IPS DF 6.9 (cell line): ENCODE measurements at regions not wholly inside any gene's neighbourhood (a gene's known extent, or its start where the extent isn't known, plus 50 kb on each side); places are given as distances from the start of the nearest gene placed in this dataset.

Source experiments
- DNase-seq: peaks from one replicate; pipeline ENCODE4 v3.0.0-alpha.2; 2013; ENCODE audit warnings: low read depth, low spot score
- H3K27ac ChIP-seq: one replicate; pipeline ENCODE4 v1.5.1; 2013; ENCODE audit warnings: low read length, control low read depth
- H3K27me3 ChIP-seq: 2 replicates; pipeline ENCODE4 v1.6.1; 2013; ENCODE audit warnings: mild to moderate bottlenecking, low read length; ENCODE audit not compliant: control insufficient read depth, insufficient read depth
- H3K36me3 ChIP-seq: 2 replicates; pipeline ENCODE4 v1.6.1; 2013; ENCODE audit warnings: low read length; ENCODE audit not compliant: control insufficient read depth, insufficient read depth
- H3K4me1 ChIP-seq: 2 replicates; pipeline ENCODE4 v1.6.1; 2013; ENCODE audit warnings: low read length; ENCODE audit not compliant: control insufficient read depth, insufficient read depth
- H3K4me3 ChIP-seq: 2 replicates; pipeline ENCODE4 v1.5.1; 2013; ENCODE audit warnings: mild to moderate bottlenecking, low read length
- H3K9me3 ChIP-seq: 2 replicates; pipeline ENCODE4 v1.6.1; 2013; ENCODE audit warnings: low read length, inconsistent platforms; ENCODE audit not compliant: control insufficient read depth, insufficient read depth
- WGBS: extraction: QIAGEN DNeasy Blood & Tissue Kit; methylation state at CpG from one replicate; pipeline ENCODE4 v1.1.7; 2013; ENCODE audit warnings: mixed read lengths, missing lambda C conversion rate; ENCODE audit not compliant: insufficient read length, insufficient coverage; 5-methylcytosine and 5-hydroxymethylcytosine counted together

- no peak overlapping the region for H3K4me3 ChIP-seq
- H3K27me3 ChIP-seq = no peaks in the 10 kb centered on the region
- DNase-seq = peak; percentile 82
- WGBS = no CpG with 5 or more reads among the region's 14 CpGs
- no peak overlapping the region for H3K27ac ChIP-seq
- H3K9me3 ChIP-seq = no peaks in the 10 kb centered on the region
- H3K36me3 ChIP-seq = no peaks in the 10 kb centered on the region
- peaks cover 10% of the 10 kb centered on the region; the same call in 1 of the 2 replicates for H3K4me1 ChIP-seq
Observed at GRCh38 chr3:66572938-66573710, 72.3 kb upstream of the LRIG1 start.

- H3K27me3 ChIP-seq = no peaks in the 10 kb centered on the region
- H3K27ac ChIP-seq = no peak overlapping the region
- no peak overlapping the region for H3K4me3 ChIP-seq
- no peaks in the 10 kb centered on the region for H3K36me3 ChIP-seq
- no peaks in the 10 kb centered on the region for H3K9me3 ChIP-seq
- WGBS = no CpG with 5 or more reads among the region's 2 CpGs
- H3K4me1 ChIP-seq = peaks cover 10% of the 10 kb centered on the region; the same call in 1 of the 2 replicates
- no peak for DNase-seq
Observed at GRCh38 chr3:66574091-66574490, 73.3 kb upstream of the LRIG1 start.

- Histone ChIP-seq H3K27ac (no peak overlapping the region), H3K4me1 (peaks cover 8% of the 10 kb centered on the region; the same call in 1 of the 2 replicates), H3K36me3 (no peaks in the 10 kb centered on the region), H3K4me3 (no peak overlapping the region), H3K27me3 (no peaks in the 10 kb centered on the region), H3K9me3 (no peaks in the 10 kb centered on the region)
- DNase-seq = no peak
- WGBS = no CpG with 5 or more reads among the region's 7 CpGs
Observed at GRCh38 chr3:66577426-66578203, 76.8 kb upstream of the LRIG1 start.

GRCh38 chr3:66581256-66581655, 80.4 kb upstream of the LRIG1 start:
- Histone ChIP-seq H3K4me3 (no peak overlapping the region), H3K27me3 (no peaks in the 10 kb centered on the region), H3K27ac (no peak overlapping the region), H3K4me1 (0 out of 2 replicates have a peak, but pooled peaks cover 2% of the 10 kb centered on the region), H3K36me3 (no peaks in the 10 kb centered on the region), H3K9me3 (no peaks in the 10 kb centered on the region)
- no peak for DNase-seq
- WGBS = no CpG with 5 or more reads among the region's 6 CpGs

- H3K36me3 ChIP-seq = no peaks in the 10 kb centered on the region
- no peak for DNase-seq
- H3K4me3 ChIP-seq = no peak overlapping the region
- no peaks in the 10 kb centered on the region for H3K27me3 ChIP-seq
- no CpG with 5 or more reads among the region's 24 CpGs for WGBS
- 0 out of 2 replicates have a peak, but pooled peaks cover 2% of the 10 kb centered on the region for H3K4me1 ChIP-seq
- no peaks in the 10 kb centered on the region for H3K9me3 ChIP-seq
- no peak overlapping the region for H3K27ac ChIP-seq
Observed at GRCh38 chr3:66582721-66583423, 82.0 kb upstream of the LRIG1 start.

GRCh38 chr3:66583424-66584040, 82.7 kb upstream of the LRIG1 start:
- Histone ChIP-seq H3K27ac (no peak overlapping the region), H3K4me1 (0 out of 2 replicates have a peak, but pooled peaks cover 2% of the 10 kb centered on the region), H3K27me3 (no peaks in the 10 kb centered on the region), H3K4me3 (no peak overlapping the region), H3K9me3 (no peaks in the 10 kb centered on the region), H3K36me3 (no peaks in the 10 kb centered on the region)
- WGBS = no CpG with 5 or more reads among the region's 4 CpGs
- no peak for DNase-seq

GRCh38 chr3:66585520-66586095, 84.8 kb upstream of the LRIG1 start:
- no peak overlapping the region for H3K4me3 ChIP-seq
- H3K9me3 ChIP-seq = no peaks in the 10 kb centered on the region
- DNase-seq = no peak
- no peaks in the 10 kb centered on the region for H3K36me3 ChIP-seq
- 0 out of 2 replicates have a peak, but pooled peaks cover 2% of the 10 kb centered on the region for H3K4me1 ChIP-seq
- WGBS = no CpG with 5 or more reads among the region's 1 CpG
- H3K27ac ChIP-seq = no peak overlapping the region
- no peaks in the 10 kb centered on the region for H3K27me3 ChIP-seq

- Histone ChIP-seq H3K27ac (no peak overlapping the region), H3K36me3 (no peaks in the 10 kb centered on the region), H3K4me1 (0 out of 2 replicates have a peak, but pooled peaks cover 2% of the 10 kb centered on the region), H3K9me3 (no peaks in the 10 kb centered on the region), H3K27me3 (no peaks in the 10 kb centered on the region), H3K4me3 (no peak overlapping the region)
- no peak for DNase-seq
- no CpG with 5 or more reads among the region's 3 CpGs for WGBS
Observed at GRCh38 chr3:66586853-66587252, 86.0 kb upstream of the LRIG1 start.

GRCh38 chr3:66588340-66588847, 87.6 kb upstream of the LRIG1 start:
- DNase-seq = no peak
- Histone ChIP-seq H3K27ac (no peak overlapping the region), H3K27me3 (no peaks in the 10 kb centered on the region), H3K4me1 (peaks cover 4% of the 10 kb centered on the region; the same call in 1 of the 2 replicates), H3K4me3 (no peak overlapping the region), H3K36me3 (no peaks in the 10 kb centered on the region), H3K9me3 (no peaks in the 10 kb centered on the region)
- no CpG with 5 or more reads among the region's 3 CpGs for WGBS
